GM19328 (cell line): ENCODE measurements at regions not wholly inside any gene's neighbourhood (a gene's known extent, or its start where the extent isn't known, plus 50 kb on each side); places are given as distances from the start of the nearest gene placed in this dataset.
"Not testable (repeated sequence)": the region's sequence is repeated elsewhere in the genome, so short reads cannot be mapped to it uniquely, and the experiment has no call there.

Source experiments
- ATAC-seq: cut with Tn5 transposase; IDR thresholded peaks from one replicate; pipeline ENCODE4 v1.9.1; 2021; ENCODE audit warnings: mild to moderate bottlenecking, moderate library complexity; ENCODE audit not compliant: unreplicated experiment

DNA sequence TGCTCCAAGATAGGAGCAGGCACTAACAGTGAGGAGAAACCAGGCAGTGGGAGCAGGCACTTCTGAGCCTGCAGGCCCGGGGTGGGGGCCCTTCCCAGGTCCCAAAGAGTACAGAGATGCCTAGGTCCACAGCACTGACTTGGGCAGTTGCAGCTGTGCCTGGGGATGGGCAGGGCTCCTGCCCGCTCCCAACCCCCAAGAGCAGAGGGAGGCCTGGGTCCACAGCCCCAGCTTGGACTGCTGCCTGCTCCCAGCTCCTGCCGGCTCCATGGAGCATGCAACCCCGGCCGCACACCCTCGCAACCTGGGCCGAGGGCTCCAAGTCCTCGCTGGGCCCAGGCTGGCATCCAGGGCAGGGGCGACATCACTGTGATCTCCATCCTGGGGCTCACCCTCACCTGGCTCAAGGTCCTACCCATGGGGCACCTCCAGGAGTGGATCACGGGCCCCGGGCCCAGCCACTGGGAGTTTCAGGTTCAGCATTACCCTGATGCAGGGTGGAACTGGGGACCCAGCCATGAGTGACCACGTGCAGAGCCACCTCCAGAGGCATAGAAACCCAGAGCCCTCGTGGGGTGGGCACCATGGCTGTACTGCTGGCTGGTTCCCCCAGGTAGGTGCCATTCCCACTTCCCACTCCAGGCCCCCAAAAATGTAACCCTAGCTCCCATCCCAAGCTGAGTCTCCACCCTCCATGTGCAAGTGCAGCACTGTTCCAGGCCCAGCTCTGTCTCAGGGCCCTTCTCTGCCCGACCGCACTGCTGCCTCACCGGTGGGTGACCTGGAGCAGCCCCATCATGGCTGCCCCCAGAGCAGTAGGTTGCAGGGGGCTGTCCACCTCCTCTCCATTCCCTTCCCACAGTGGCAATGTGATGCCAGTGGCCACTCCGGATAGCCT, 325.6 kb downstream of the NR4A2 start:
- ATAC-seq, result no peak

DNA sequence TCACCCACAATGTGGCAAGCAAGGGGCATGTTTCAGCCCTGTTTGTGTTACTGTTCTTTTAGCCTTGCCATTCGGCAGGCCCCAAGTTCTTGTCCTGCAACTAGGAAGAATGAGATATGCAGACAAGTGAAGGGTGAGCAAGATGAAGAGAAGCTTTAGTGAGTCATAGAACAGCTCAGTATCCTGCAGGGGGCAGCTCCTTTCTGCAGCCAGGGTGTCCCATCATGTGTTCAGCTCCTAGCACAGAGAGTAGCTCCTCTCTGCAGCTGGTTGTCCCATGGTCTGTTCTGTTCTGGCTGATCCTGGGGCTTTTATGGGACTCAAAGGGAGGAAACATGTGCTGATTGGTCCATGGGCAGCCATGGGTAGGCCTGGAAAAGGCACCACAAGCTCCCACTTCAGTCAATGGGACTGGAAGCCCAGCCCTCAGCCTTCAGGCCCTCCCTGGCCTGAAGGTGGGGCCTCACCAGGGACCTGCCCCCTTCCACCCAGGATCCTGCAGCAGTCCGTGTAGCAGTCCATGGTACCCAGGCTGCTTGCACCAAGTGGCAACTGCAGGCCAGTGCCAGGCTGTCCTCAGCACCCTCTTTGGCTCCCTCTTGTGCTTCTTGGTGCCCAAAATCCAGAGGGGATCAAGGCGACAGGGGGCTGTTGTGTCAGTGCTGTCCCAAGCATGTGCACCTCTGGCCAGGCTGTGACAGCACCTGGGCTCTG, 326.4 kb downstream of the NR4A2 start:
- ATAC-seq, result no peak

DNA sequence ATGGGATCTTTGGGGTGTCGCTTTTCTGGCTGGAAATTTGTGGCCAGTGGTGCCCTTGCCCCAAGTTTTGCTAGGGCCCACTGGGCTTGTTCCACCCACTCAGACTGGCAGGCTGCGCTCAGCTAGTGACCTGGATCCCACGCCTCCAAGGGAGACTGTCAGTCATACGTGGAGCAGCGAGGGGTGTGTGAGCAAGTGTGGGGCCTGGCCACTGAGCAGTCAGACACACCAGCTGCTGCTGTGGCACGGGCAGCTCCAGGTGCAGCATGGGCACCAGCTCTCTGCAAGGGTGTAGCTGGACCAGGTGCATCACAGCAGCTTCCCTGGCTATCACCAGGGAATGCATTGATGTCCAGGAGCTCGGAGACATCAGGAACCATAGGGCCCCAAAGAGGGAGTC, 327.0 kb downstream of the NR4A2 start:
- ATAC-seq, result no peak

DNA sequence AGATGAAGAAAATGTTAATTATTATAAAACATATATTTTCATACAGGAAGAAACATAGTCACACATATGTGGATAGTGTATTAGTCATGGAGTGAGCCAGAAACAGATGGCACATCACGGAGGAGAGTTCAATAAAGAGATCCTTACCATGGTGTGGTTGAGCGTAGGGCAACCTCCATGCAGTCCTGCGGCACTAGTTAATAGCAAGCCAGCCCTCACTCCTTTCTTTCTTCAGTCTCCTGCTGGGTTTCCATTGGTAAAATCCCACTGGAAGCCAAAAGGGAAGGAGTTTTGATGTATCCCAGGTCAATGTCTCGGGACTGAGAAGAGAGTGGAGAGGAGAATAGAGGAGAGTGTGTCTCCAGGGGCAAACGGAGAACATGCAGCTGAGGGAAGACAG, 328.1 kb downstream of the NR4A2 start:
- ATAC-seq, result no peak

DNA sequence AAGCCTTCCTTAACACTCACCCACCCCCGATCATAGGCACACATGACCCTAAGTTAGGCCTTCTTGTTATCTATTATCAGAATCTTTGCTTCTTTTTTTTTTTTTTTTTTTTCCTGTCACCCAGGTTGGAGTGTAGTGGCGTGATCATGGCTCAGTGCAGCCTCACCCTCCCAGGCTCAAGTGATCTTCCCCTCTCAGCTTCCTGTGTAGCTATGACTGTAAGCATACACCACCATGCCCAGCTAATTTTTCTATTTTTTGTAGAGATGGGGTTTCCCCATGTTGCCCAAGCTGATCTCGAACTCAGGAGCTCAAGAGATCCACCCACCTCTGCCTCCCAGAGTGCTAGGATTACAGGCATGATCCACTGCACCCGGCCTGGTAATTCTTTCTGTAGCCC, 328.7 kb downstream of the NR4A2 start:
- no peak for ATAC-seq

DNA sequence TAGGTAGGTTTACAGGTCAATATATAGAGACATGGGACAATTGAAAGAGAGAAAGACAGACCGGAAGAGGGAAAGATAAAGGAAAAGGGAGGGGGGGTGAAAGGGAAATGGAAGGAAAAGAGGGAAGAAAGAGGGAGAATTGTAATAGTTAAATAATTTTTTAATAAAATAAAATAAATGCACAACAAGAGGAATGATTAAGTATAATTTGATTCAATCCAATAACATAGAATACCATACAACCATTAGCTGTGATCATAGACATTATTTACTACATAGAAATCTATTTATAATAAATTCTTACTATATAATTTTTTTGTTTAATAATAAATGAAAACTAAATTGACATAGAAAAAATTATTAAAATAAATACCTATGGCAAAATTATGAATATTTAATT, 330.7 kb downstream of the NR4A2 start:
- ATAC-seq, result no peak

DNA sequence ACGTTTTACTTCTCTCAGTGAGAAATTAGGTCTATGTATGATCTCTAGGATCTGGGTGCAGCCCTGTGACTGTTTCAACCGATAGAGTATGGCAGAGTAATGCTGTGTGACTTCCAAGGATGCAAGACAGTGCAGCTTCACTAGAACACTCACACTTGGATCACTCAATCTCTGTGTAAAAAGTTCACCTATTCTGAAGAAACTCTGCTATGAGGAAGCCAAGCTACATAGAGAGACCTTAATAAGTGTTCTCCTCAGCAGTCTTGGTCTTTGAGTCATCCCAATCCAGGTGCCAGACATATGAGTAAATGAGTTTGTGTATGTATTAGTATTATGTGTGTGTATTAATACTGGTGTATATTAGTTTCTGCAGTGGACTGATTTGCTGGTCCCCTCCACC, 335.0 kb downstream of the NR4A2 start:
- ATAC-seq, result no peak

DNA sequence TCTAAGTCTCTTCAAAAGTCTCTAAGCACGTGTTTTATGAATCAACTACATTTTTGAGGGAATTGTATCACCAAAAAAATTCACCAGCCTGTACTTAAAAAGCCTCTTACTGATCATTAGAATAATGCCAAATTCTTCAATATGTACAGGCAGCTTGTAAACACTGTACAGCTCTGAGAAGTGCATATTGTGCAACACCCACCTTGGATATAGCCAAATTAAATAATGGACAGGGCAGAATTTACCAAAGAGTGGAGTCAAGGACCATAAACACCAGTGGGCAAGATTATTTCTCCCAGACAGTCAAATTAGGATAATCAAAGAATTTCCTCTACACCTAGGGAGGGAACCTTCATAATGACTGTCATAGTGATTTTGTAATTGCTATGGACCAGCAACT, 338.2 kb downstream of the NR4A2 start:
- no peak for ATAC-seq

DNA sequence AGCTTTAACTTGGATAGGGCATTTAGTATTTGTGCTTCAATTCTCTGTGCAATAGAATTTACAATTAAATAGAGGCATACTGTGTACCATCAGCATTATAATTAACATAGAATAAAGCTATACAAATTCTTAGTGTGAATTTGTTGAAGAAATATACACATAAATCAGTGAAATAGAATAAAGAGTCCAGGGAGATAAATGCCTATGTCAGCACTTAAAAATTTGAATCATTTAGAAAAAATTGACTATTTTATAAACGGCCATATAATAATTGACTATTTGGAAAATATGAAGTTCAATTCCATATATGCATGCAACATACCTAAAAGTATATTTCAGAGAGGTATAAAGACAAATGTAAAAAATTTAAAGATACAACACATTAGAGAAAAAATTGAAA, 348.7 kb downstream of the NR4A2 start:
- no peak for ATAC-seq

DNA sequence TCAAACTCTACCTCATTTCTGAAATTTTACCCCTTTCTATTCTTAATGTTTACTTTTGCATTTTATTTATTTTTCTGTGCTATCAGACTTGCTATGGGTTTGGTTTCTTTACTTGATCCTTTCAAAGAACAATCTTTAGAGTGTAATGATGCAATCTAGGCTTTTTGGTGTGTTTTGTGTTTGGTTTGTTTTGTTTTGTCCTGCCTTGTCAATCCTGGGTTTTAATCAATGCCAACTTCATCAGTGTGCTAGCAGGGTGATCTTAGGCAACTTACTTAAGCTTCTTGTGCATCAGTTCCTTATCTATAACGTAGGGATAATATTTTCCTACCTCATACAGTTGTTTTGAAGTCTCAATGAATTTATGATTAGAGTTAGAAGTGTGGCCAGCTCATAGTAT, 350.4 kb downstream of the NR4A2 start:
- ATAC-seq, result no peak

DNA sequence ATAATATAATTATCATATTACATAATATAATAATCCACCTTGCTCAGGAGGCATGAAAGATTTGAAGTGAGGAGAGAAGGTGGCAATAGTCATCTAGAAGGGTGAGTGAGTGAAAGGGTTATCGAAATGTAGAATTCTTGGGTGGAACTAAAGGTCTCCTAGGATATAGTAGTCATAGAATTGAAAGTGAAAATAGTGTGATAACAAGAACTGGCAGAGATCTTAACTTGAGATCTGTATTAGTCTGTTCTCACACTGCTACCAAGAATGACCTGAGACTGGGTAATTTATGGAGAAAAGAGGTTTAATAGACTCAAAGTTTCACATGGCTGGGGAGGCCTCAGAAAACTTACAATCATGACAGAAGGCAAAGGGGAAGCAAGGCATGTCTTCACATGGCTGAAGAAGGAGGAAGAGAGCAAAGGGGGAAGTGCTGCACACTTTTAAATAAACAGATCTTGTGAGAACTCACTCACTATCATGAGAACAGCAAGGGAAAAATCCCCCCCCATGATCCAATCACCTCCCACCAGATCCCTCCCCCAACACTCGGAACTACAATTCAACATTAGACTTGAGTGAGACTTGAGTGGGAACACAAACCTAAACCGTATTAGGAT, 351.5 kb downstream of the NR4A2 start:
- no peak for ATAC-seq

DNA sequence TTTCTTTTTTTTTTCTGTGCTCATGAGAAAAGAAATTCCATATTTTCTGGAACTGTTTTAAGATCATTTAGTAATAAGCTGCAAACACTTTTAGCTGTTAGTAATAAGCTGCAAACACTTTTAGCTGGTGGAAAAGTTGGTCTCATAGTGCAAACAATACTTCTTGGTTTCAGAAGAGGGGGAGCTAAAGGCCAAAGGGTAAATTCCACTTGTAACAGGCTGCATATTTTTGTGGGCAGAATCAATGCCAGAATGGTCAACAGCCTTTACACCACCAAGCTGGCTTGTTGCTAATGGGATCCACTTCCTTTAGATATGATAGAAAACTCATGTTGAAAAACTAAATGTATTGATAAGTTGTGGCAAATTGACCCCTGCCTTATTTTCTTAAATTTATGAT, 356.8 kb downstream of the NR4A2 start:
- ATAC-seq, result no peak

DNA sequence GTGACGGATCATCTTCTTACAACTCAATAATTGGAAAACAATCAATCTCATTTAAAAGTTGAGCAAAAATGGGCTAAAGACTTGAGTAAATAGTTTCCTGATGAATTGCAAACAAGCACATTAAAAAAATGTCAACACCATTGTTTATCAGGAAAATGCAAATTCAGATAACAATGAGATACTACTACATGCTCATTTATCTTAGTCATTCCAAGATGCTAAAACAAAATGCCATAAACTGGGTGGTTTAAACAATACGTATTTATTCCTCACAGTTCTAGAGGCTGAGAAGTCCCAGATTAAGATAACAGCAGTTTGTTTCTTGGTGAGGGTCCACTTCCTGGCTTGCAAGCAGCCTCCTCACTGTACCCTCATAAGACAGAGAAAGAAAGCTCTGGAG, 359.6 kb downstream of the NR4A2 start:
- ATAC-seq, result no peak

DNA sequence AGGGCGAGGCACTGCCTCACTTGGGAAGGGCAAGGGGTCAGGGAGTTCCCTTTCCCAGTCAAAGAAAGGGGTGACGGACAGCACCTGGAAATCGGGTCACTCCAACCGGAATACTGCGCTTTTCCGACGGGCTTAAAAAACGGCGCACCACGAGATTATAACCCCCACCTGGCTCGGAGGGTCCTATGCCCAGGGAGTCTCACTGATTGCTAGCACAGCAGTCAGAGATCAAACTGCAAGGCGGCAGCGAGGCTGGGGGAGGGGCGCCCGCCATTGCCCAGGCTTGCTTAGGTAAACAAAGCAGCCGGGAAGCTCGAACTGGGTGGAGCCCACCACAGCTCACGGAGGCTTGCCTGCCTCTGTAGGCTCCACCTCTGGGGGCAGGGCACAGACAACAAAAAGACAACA, 366.5 kb downstream of the NR4A2 start:
- ATAC-seq, result not testable (repeated sequence)

DNA sequence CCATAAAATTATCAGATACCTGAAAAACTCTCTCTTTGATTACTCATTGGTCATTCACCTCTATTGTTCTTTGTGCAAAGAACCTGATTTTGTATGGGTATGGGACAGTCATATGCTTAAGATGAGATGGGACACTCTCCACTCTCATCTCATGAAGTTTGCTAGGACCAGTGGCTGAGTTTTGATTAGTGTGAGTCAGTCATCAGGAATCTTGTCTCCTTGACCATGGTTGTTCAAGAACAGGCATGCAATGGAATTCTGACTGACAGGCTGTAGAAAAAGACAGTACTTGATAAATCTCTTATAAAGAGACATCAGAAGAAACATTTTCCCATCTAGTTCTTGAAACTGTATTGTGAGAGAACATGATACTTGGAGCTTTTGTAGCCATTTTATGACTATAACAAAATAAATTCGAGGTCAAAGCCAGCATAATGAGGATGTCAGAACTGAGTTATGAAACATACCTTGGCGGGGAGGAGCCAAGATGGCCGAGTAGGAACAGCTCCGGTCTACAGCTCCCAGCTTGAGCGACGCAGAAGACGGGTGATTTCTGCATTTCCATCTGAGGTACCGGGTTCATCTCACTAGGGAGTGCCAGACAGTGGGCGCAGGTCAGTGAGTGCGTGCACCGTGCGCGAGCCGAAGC, 367.0 kb downstream of the NR4A2 start:
- ATAC-seq, result no peak

DNA sequence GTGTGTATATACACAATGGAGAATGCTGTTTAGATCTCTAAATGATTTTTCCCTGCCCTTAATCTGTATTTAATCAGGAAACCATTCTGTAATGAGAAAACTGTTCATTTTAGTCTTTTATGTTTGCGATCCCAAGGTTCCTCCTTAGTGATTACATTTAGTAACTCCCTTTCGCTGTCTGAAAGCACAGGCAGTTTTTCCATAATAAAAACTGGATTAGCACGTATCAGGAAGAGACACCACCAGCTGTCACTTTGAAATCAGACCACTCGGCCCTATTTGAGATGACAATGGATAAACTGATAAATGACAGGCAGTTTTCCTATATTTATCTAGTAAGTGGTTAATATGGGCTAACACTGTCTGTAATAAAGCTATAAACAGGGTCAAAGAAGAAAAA, 370.9 kb downstream of the NR4A2 start:
- no peak for ATAC-seq

DNA sequence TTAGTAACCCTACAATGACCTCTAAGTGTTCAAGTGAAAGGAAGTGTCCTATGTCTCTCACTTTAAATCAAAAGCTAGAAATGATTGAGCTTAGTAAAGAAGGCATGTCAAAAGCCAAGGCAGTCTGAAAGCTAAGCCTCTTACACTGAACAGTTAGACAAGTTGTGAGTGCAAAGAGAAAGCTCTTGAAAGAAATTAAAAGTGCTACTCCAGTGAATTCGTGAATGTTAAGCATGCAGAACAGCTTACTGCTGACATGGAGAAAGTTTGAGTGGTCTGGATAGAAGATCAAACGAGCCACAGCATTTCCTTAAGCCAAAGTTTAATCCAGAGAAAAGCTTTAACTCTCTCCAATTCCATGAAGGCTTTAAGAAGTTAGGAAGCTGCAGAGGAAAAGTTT, 373.7 kb downstream of the NR4A2 start:
- ATAC-seq, result no peak

DNA sequence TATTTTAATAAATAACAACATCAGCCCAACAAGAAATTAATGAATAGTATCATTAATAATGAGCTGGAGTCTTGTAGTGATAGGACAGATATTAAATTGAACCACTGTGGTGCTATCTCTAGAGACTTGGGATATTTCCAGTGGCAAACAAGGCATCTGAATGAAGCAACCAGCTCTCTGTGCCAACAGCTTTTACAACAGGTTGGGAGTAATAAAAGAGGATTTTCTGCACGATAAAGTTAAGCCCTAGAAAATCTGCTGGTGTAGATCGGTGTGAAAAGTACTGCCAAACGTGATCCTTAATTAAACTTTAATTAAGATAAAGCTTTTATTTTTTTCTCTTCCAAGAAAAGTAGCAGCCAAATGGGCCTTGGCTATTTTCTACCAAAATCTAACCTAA, 385.5 kb downstream of the NR4A2 start:
- no peak for ATAC-seq

DNA sequence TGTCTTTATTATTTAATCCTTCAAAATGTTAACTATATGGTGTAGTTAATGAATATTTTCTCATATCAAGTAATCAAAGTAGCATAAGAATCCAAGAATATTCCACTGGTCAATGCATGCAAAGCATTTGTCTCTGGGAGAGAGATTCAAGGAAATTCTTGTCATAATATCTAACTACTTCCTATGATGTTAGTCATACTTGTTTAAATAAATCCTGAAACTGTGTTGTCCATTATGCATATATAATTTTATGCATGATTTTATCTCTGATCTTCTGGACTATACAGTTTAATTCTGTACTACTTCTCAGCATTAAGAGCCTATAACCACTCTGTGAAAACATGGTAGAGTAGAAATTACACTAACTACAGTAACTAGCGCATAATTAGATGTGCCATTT, 388.3 kb downstream of the NR4A2 start:
- no peak for ATAC-seq

DNA sequence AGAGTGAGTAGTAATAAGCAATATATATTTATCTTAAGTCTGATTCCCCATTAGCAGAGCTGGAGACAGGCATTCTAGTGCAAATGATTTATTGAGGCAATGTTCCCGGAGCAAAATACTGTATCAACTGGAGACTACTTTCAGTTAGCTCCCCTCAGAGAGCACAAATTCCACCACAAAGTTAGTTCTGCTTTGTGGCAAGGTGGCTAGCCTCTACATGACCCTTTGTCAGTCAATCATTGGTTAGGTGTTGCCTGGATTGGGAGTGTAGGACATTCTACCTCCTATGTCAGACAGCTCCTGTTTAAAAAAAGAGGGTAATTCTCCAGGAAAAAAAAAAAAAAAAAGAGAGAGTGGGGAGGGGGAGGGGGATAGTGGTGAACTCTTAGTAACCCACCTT, 402.2 kb downstream of the NR4A2 start:
- no peak for ATAC-seq

DNA sequence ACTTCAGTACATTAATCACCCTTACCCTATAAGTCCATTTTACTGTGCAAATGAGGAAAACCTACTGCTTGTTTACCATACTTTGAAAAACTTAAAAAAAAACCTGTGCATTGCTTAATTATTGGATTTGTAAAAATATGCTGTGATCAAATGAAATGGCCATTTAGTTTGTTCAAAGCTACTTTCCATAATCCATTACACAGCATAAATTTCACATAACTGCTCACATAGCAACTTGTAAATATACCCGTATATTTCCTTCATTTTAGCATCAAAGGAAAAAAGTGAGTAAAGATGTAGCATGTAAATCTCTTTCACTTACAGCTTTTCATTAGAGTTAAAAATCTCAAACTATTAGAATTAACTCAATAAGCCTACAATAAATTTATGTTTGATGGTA, 415.1 kb downstream of the NR4A2 start:
- ATAC-seq, result no peak

DNA sequence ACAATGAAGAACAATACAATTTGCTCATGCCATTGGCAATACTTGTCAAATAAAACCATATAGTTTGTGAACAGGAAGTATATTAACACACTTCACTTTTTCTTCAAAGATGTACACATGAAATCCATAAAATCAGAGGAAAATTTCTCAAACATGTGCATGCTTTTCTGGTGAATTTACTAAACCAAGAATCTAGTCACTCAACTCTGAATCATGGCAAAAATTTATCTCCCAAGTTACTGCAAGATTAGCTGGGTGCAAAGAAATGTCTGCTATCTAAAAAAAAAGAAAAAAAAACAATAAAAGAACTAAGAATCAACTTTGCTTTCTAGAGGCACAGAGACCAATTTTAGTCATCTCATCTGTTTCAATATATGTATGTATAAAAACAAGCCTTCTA, 419.2 kb downstream of the NR4A2 start:
- no peak for ATAC-seq
